ENCODE measurements at regions not wholly inside any gene's neighbourhood (a gene's known extent, or its start where the extent isn't known, plus 50 kb on each side); places are given as distances from the start of the nearest gene placed in this dataset.
A peak's percentile ranks its signal among the peaks of the same experiment; 100 is the strongest.

DNA sequence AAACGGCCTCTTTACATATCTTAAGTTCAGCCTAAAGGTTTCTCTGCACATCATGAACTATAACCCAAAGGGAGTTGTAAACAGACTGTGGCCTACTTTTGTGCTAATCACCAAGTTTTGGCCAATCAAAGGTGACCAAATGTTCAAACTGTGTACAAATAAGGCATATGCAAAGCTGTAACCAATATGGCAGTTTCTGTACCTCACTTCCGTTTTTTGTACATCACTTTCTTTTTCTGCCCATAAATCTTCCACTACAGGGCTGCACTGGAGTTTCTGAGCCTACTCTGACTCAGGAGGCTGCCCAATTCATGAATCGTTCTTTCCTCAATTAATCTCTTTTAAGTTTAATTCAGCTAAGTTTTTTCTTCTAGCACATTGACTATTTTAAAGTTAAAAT is 318.7 kb downstream of the SLC7A11 start:
- CTCF ChIA-PET = interaction anchor here (1.5 kb wide), 1 partner anchor 12 kb away, joined by 5 read pairs; no protein-coding TSS in a partner anchor
- BruUV-seq (replicated peaks) = no TSS peak
- in situ Hi-C loops (cut with MboI) (no loop called here), intact Hi-C loops (cut with micrococcal nuclease; ENCODE audit: unreplicated experiment) (no loop called here)
- Histone ChIP-seq H4K20me1 (ENCODE audit: control insufficient read depth, insufficient read depth) (no peaks in the 10 kb centered on the region), H3K9me3 (replicated peaks; ENCODE audit: control insufficient read depth, insufficient read depth, low read length) (no peaks in the 10 kb centered on the region), H3K4me1 (ENCODE audit: control insufficient read depth, insufficient read depth, low read length) (no peaks in the 10 kb centered on the region), H3K27me3 (replicated peaks in 1 of 2; ENCODE audit: control insufficient read depth in 2 of 2, insufficient read depth in 2 of 2, low read length in 1 of 2) (no peaks in the 10 kb centered on the region), H3K9ac (ENCODE audit: control insufficient read depth, insufficient read depth, low read length) (no peak overlapping the region), H3K79me2 (ENCODE audit: control insufficient read depth, insufficient read depth, low read length) (no peaks in the 10 kb centered on the region), H3K4me2 (ENCODE audit: control insufficient read depth, insufficient read depth) (no peak overlapping the region), H3K4me3 (no peak overlapping the region), H2AFZ (ENCODE audit: control insufficient read depth, low read depth, low read length) (no peak overlapping the region), H3K36me3 (ENCODE audit: control insufficient read depth in 2 of 2, insufficient read depth in 2 of 2, low read length in 1 of 2) (no peaks in the 10 kb centered on the region), H3K27ac (ENCODE audit: control insufficient read depth, insufficient read depth) (no peak overlapping the region)
- POLR2A ChIA-PET = no interaction called here
- FAIRE-seq (no peak), DNase-seq (ENCODE audit: low read depth, low spot score) (no peak), ATAC-seq (peak; percentile 69)
- SMC1A ChIA-PET (ENCODE audit: uncharacterized antibody, unreplicated experiment) = no interaction called here
- WGBS (ENCODE audit: insufficient coverage, insufficient replicate concordance, low lambda C conversion rate, missing lambda C conversion rate) = 33% methylated on average over 3 of the region's 3 CpGs
- RAD21 ChIA-PET (ENCODE audit: unreplicated experiment) = no interaction called here
- TF ChIP-seq BACH1 (IDR thresholded peaks at IDR 0.05; ENCODE audit: borderline replicate concordance) (no peak), SRF (IDR thresholded peaks at IDR 0.05; ENCODE audit: low read depth in 2 of 2, low read length in 2 of 2) (peak in 1 of 2 experiments; percentile 12; a peak in 1 of 4 replicates), POLR2A (IDR thresholded peaks at IDR 0.05; ENCODE audit: low read depth, low read length) (no peak), ZBTB4 (CRISPR knock-in tag; IDR thresholded peaks at IDR 0.05) (no peak), NRF1 (conservative IDR thresholded peaks at IDR 0.05; ENCODE audit: low read depth, low read length) (no peak), BHLHE40 (IDR thresholded peaks at IDR 0.05; ENCODE audit: borderline replicate concordance in 1 of 2, low read depth in 2 of 2, low read length in 1 of 2) (no peak), USF2 (IDR thresholded peaks at IDR 0.05; ENCODE audit: borderline replicate concordance, low read depth, low read length) (no peak), SPI1 (IDR thresholded peaks at IDR 0.05; ENCODE audit: borderline replicate concordance, insufficient read depth, low read depth, low read length) (peak; percentile 50; the same call in 1 of the 2 replicates), PKNOX1 (IDR thresholded peaks at IDR 0.05) (peak; percentile 41; the same call in 1 of the 2 replicates), FOXK2 (IDR thresholded peaks at IDR 0.05) (no peak), ZBED1 (IDR thresholded peaks at IDR 0.05; ENCODE audit: borderline replicate concordance) (no peak), MLLT1 (IDR thresholded peaks at IDR 0.05) (no peak), NFXL1 (IDR thresholded peaks at IDR 0.05; ENCODE audit: borderline replicate concordance) (no peak)

All from GM12878 (cell line).